ENCODE measurements at regions not wholly inside any gene's neighbourhood (a gene's known extent, or its start where the extent isn't known, plus 50 kb on each side); places are given as distances from the start of the nearest gene placed in this dataset.

GRCh38 chr6:23308166-23308565 lies 738.8 kb downstream of the HDGFL1 start:
- intact Hi-C loops (cut with DNase I): no loop called here
- Histone ChIP-seq H3K27me3 (ENCODE audit: control insufficient read depth, insufficient read depth, low read length) (no peaks in the 10 kb centered on the region), H3K4me3 (ENCODE audit: low read length in 3 of 3) (no peak overlapping the region), H3K4me1 (ENCODE audit: control insufficient read depth in 2 of 3, insufficient read depth in 2 of 3, low read depth in 1 of 3, low read length in 3 of 3) (no peaks in the 10 kb centered on the region), H3K36me3 (ENCODE audit: control insufficient read depth in 2 of 3, insufficient read depth in 3 of 3, low read length in 3 of 3) (no peaks in the 10 kb centered on the region), H3K27ac (ENCODE audit: low read depth in 2 of 2, low read length in 2 of 2) (no peak overlapping the region), H3K9ac (ENCODE audit: low read length in 3 of 3) (no peak overlapping the region), H3K9me3 (ENCODE audit: control insufficient read depth in 2 of 3, insufficient read depth in 1 of 3, low read length in 3 of 3) (no peaks in the 10 kb centered on the region)
- FAIRE-seq: no peak
- no peak for DNase-seq
- TF ChIP-seq, protein P1, sequence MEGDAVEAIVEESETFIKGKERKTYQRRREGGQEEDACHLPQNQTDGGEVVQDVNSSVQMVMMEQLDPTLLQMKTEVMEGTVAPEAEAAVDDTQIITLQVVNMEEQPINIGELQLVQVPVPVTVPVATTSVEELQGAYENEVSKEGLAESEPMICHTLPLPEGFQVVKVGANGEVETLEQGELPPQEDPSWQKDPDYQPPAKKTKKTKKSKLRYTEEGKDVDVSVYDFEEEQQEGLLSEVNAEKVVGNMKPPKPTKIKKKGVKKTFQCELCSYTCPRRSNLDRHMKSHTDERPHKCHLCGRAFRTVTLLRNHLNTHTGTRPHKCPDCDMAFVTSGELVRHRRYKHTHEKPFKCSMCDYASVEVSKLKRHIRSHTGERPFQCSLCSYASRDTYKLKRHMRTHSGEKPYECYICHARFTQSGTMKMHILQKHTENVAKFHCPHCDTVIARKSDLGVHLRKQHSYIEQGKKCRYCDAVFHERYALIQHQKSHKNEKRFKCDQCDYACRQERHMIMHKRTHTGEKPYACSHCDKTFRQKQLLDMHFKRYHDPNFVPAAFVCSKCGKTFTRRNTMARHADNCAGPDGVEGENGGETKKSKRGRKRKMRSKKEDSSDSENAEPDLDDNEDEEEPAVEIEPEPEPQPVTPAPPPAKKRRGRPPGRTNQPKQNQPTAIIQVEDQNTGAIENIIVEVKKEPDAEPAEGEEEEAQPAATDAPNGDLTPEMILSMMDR (IDR thresholded peaks at IDR 0.05; ENCODE audit: borderline replicate concordance, extremely low read depth, insufficient read depth): no peak

DNA sequence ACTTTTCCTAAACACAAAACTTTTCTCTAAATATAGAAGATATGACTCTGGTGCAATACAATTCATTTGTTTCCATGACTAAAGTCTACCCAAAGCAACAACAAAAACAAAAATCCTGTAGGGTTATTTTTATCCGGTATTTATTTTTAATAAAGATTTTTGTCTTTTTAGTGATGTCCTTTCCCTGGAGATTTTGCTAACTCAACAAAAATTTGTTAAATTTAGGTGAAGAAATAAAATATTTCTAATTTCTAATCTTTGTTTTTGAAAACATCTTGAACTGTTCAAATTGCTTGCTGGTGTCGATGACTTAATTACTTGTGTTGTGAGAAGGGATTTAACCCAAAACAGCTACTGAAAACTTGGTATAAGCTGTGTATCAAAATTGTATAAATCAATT lies 741.8 kb downstream of the HDGFL1 start:
- Histone ChIP-seq H3K27me3 (ENCODE audit: control insufficient read depth, insufficient read depth, low read length) (no peaks in the 10 kb centered on the region), H3K4me1 (ENCODE audit: control insufficient read depth in 2 of 3, insufficient read depth in 2 of 3, low read depth in 1 of 3, low read length in 3 of 3) (no peaks in the 10 kb centered on the region), H3K36me3 (ENCODE audit: control insufficient read depth in 2 of 3, insufficient read depth in 3 of 3, low read length in 3 of 3) (no peaks in the 10 kb centered on the region), H3K9me3 (ENCODE audit: control insufficient read depth in 2 of 3, insufficient read depth in 1 of 3, low read length in 3 of 3) (no peaks in the 10 kb centered on the region), H3K27ac (ENCODE audit: low read depth in 2 of 2, low read length in 2 of 2) (no peak overlapping the region), H3K4me3 (ENCODE audit: low read length in 3 of 3) (no peak overlapping the region), H3K9ac (ENCODE audit: low read length in 3 of 3) (no peak overlapping the region)
- TF ChIP-seq, protein P1 (IDR thresholded peaks at IDR 0.05; ENCODE audit: borderline replicate concordance, extremely low read depth, insufficient read depth): no peak
- no peak for DNase-seq
- intact Hi-C loops (cut with DNase I): no loop called here
- no peak for FAIRE-seq

GRCh38 chr6:23316131-23316530 lies 746.8 kb downstream of the HDGFL1 start:
- FAIRE-seq: no peak
- intact Hi-C loops (cut with DNase I): no loop called here
- no peak for DNase-seq
- Histone ChIP-seq H3K9me3 (ENCODE audit: control insufficient read depth in 2 of 3, insufficient read depth in 1 of 3, low read length in 3 of 3) (no peaks in the 10 kb centered on the region), H3K36me3 (ENCODE audit: control insufficient read depth in 2 of 3, insufficient read depth in 3 of 3, low read length in 3 of 3) (no peaks in the 10 kb centered on the region), H3K4me3 (ENCODE audit: low read length in 3 of 3) (no peak overlapping the region), H3K27ac (ENCODE audit: low read depth in 2 of 2, low read length in 2 of 2) (no peak overlapping the region), H3K9ac (ENCODE audit: low read length in 3 of 3) (no peak overlapping the region), H3K4me1 (ENCODE audit: control insufficient read depth in 2 of 3, insufficient read depth in 2 of 3, low read depth in 1 of 3, low read length in 3 of 3) (no peaks in the 10 kb centered on the region), H3K27me3 (ENCODE audit: control insufficient read depth, insufficient read depth, low read length) (no peaks in the 10 kb centered on the region)
- TF ChIP-seq, protein P1 (IDR thresholded peaks at IDR 0.05; ENCODE audit: borderline replicate concordance, extremely low read depth, insufficient read depth): no peak

DNA sequence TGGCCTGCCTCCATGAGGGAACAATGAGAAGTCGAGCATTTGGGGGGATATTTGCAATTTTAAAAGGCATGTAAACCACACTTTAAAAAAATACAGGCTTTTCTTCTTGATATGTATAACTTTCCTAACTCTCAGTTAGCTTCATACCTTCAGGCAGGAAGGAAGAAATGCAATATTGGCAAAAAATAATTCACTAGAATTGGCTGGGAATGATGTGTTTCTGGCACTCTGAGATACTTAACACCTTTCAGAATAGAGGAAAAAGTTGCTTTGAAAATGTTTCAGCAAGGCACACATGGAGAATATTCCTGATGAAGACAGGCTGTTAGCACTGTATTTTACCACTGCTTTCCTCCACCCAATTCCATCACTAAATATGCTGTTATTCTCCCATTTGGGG lies 747.6 kb downstream of the HDGFL1 start:
- H3K36me3 ChIP-seq (ENCODE audit: control insufficient read depth in 2 of 3, insufficient read depth in 3 of 3, low read length in 3 of 3): no peaks in the 10 kb centered on the region
- no peaks in the 10 kb centered on the region for H3K9me3 ChIP-seq (ENCODE audit: control insufficient read depth in 2 of 3, insufficient read depth in 1 of 3, low read length in 3 of 3)
- FAIRE-seq (no peak), DNase-seq (no peak)
- no peaks in the 10 kb centered on the region for H3K27me3 ChIP-seq (ENCODE audit: control insufficient read depth, insufficient read depth, low read length)
- intact Hi-C loops (cut with DNase I): no loop called here
- H3K9ac ChIP-seq (ENCODE audit: low read length in 3 of 3): no peak overlapping the region
- no peaks in the 10 kb centered on the region for H3K4me1 ChIP-seq (ENCODE audit: control insufficient read depth in 2 of 3, insufficient read depth in 2 of 3, low read depth in 1 of 3, low read length in 3 of 3)
- TF ChIP-seq, protein P1 (IDR thresholded peaks at IDR 0.05; ENCODE audit: borderline replicate concordance, extremely low read depth, insufficient read depth): no peak
- no peak overlapping the region for H3K4me3 ChIP-seq (ENCODE audit: low read length in 3 of 3)
- H3K27ac ChIP-seq (ENCODE audit: low read depth in 2 of 2, low read length in 2 of 2): no peak overlapping the region
